WTC11 (cell line): ENCODE measurements at regions not wholly inside any gene's neighbourhood (a gene's known extent, or its start where the extent isn't known, plus 50 kb on each side); places are given as distances from the start of the nearest gene placed in this dataset.

Experiments
- CREB1 ChIP-seq: sonication (generic); formaldehyde crosslinking; IDR thresholded peaks from 2 replicates; pipeline ENCODE4 v1.8.0; 2023; ENCODE audit warnings: mild to moderate bottlenecking, missing genetic modification reagents
- GABPB1 ChIP-seq: sonication (generic); formaldehyde crosslinking; IDR thresholded peaks from 2 replicates; pipeline ENCODE4 v1.8.1; 2023; ENCODE audit warnings: mild to moderate bottlenecking, missing genetic modification reagents
- JUN ChIP-seq: sonication (generic); formaldehyde crosslinking; IDR thresholded peaks from 2 replicates; pipeline ENCODE4 v1.8.0; 2023; ENCODE audit warnings: mild to moderate bottlenecking, missing genetic modification reagents
- SP1 ChIP-seq: sonication (generic); formaldehyde crosslinking; conservative IDR thresholded peaks from 2 replicates; pipeline ENCODE4 v1.8.1; 2022; ENCODE audit warnings: missing genetic modification reagents
- ZNF317 ChIP-seq: sonication (generic); formaldehyde crosslinking; IDR thresholded peaks from 2 replicates; pipeline ENCODE4 v1.8.1; 2023; ENCODE audit warnings: low read depth, mild to moderate bottlenecking, moderate library complexity, missing genetic modification reagents, borderline replicate concordance
- TF ChIP-seq, protein P1 (sequence below): fragments of 200-600 bp; IDR thresholded peaks from 2 replicates; pipeline ENCODE4 v1.8.0; 2022; ENCODE audit warnings: antibody characterized with exemption
- TF ChIP-seq, protein P2 (sequence below): sonication (generic); formaldehyde crosslinking; IDR thresholded peaks from 2 replicates; pipeline ENCODE4 v1.8.1; 2022; ENCODE audit warnings: low read depth, missing genetic modification reagents, borderline replicate concordance
- TF ChIP-seq, protein P3 (sequence below): sonication (generic); formaldehyde crosslinking; IDR thresholded peaks from 2 replicates; pipeline ENCODE4 v1.8.0; 2023; ENCODE audit warnings: missing genetic modification reagents

DNA sequence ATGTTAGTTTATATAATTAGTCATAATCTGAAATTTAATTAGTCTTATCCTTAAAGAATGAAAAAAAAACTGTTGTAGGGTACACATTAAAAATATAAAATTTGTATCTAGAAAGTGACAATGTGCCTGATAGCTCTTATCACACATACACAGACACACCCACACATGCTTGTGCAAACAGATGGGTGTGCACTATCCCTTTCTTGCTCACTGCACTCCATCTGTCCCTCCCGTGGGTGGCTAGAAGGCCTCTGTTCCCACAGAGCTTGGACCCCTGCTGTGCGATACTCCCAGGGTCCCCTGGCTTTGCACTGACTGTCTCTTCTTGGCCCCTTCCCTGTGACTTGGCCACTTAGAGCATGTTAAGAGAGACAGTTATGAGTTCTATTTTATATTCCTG, 123.9 kb upstream of the ACKR3 start:
- TF ChIP-seq JUN (CRISPR knock-in tag) (no peak), SP1 (CRISPR knock-in tag) (no peak), CREB1 (CRISPR knock-in tag) (no peak), ZNF317 (CRISPR knock-in tag) (no peak), GABPB1 (CRISPR knock-in tag) (no peak)
- TF ChIP-seq, protein P1, sequence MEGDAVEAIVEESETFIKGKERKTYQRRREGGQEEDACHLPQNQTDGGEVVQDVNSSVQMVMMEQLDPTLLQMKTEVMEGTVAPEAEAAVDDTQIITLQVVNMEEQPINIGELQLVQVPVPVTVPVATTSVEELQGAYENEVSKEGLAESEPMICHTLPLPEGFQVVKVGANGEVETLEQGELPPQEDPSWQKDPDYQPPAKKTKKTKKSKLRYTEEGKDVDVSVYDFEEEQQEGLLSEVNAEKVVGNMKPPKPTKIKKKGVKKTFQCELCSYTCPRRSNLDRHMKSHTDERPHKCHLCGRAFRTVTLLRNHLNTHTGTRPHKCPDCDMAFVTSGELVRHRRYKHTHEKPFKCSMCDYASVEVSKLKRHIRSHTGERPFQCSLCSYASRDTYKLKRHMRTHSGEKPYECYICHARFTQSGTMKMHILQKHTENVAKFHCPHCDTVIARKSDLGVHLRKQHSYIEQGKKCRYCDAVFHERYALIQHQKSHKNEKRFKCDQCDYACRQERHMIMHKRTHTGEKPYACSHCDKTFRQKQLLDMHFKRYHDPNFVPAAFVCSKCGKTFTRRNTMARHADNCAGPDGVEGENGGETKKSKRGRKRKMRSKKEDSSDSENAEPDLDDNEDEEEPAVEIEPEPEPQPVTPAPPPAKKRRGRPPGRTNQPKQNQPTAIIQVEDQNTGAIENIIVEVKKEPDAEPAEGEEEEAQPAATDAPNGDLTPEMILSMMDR: no peak
- TF ChIP-seq, protein P2, sequence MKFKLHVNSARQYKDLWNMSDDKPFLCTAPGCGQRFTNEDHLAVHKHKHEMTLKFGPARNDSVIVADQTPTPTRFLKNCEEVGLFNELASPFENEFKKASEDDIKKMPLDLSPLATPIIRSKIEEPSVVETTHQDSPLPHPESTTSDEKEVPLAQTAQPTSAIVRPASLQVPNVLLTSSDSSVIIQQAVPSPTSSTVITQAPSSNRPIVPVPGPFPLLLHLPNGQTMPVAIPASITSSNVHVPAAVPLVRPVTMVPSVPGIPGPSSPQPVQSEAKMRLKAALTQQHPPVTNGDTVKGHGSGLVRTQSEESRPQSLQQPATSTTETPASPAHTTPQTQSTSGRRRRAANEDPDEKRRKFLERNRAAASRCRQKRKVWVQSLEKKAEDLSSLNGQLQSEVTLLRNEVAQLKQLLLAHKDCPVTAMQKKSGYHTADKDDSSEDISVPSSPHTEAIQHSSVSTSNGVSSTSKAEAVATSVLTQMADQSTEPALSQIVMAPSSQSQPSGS (CRISPR knock-in tag): no peak
- TF ChIP-seq, protein P3, sequence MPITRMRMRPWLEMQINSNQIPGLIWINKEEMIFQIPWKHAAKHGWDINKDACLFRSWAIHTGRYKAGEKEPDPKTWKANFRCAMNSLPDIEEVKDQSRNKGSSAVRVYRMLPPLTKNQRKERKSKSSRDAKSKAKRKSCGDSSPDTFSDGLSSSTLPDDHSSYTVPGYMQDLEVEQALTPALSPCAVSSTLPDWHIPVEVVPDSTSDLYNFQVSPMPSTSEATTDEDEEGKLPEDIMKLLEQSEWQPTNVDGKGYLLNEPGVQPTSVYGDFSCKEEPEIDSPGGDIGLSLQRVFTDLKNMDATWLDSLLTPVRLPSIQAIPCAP (CRISPR knock-in tag): no peak
